Heart right ventricle (tissue), 16 donors: ENCODE measurements at regions not wholly inside any gene's neighbourhood (a gene's known extent, or its start where the extent isn't known, plus 50 kb on each side); places are given as distances from the start of the nearest gene placed in this dataset.

Source experiments
- ATAC-seq, 8 donors: fragments of 200-7000 bp; cut with Tn5 transposase; one replicate each; pipeline ENCODE4 v1.9.1; 2020; ENCODE audit warnings: mild to moderate bottlenecking in 8 of 8, moderate library complexity in 8 of 8, moderate number of reproducible peaks in 1 of 8
- DNase-seq, 2 donors: peaks; one replicate each; pipeline ENCODE4 v3.0.0-alpha.2; 2020
- H3K27ac ChIP-seq, 10 donors: fragments of 200-600 bp; sonication (generic) in 2 of 10; one replicate each; pipeline versions ENCODE4 v1.5.0 to v1.8.0; 2020 to 2022; ENCODE audit warnings: mild to moderate bottlenecking in 3 of 10
- H3K27me3 ChIP-seq, 7 donors: fragments of 200-600 bp; one replicate each; pipeline ENCODE4 v1.8.0; 2021 to 2022; ENCODE audit warnings: mild to moderate bottlenecking in 2 of 7
- H3K36me3 ChIP-seq, 9 donors: fragments of 200-600 bp; sonication (generic) in 1 of 9; one replicate each; pipeline versions ENCODE4 v1.5.0 to v1.8.0; 2020 to 2022; ENCODE audit warnings: mild to moderate bottlenecking in 2 of 9
- H3K4me1 ChIP-seq, 9 donors: fragments of 200-600 bp; sonication (generic) in 1 of 9; one replicate each; pipeline versions ENCODE4 v1.5.0 to v1.8.0; 2020 to 2022; ENCODE audit warnings: mild to moderate bottlenecking in 4 of 9
- H3K4me3 ChIP-seq, 10 donors: fragments of 200-600 bp; sonication (generic) in 2 of 10; one replicate each; pipeline versions ENCODE4 v1.5.0 to v1.8.0; 2020 to 2022; ENCODE audit warnings: mild to moderate bottlenecking in 7 of 10, moderate library complexity in 2 of 10
- H3K9me3 ChIP-seq, 11 donors: fragments of 200-600 bp in 10 of 11; sonication (generic) in 2 of 11; one replicate each; pipeline versions ENCODE4 v1.5.0 to v1.8.0; 2013 to 2022; ENCODE audit warnings: mild to moderate bottlenecking in 2 of 11, control low read depth in 1 of 11, moderate library complexity in 1 of 11
- WGBS, 2 donors: extraction: QIAGEN DNeasy Blood & Tissue Kit; methylation state at CpG; one replicate each; pipeline ENCODE4 v1.1.7; 2013; ENCODE audit warnings: inconsistent platforms in 1 of 2; 5-methylcytosine and 5-hydroxymethylcytosine counted together
- intact Hi-C, 10 donors: fragments of 100-400 bp; cut with DNase I; formaldehyde crosslinking; loops; one replicate each; pipeline versions ENCODE4 v1.11.1 to v1.14.2; 2022
- TF ChIP-seq, protein P1 (sequence below), 9 donors: fragments of 200-600 bp; sonication (generic) in 2 of 9; IDR thresholded peaks; one replicate each; pipeline versions ENCODE4 v1.5.0 to v1.8.0; 2021 to 2022; ENCODE audit warnings: antibody characterized with exemption in 9 of 9, mild to moderate bottlenecking in 5 of 9, moderate library complexity in 1 of 9
- donor health status: Arrhythmogenic right ventricular cardiomyopathy.
- donor health status: ischemic (EF 13 %, LVEDD 7.1; RV severe dilation, severe dysfunction).
- donor health status: healthy with polysubstance abuse.
- donor health status: DM: no; HTN: yes; CAD: no.
- donor health status: DM: no; HTN: no; CAD: no.
- donor health status: ischemic (EF 25% LVEDD 6.9; RV normal size, moderate dysfunction).
- donor health status: ischemic (EF 25% LVEDD 5.7; RV mildly dilated, moderate dysfunction).
- donor health status: healthy.
- donor health status: DM: yes; HTN: yes; CAD: no.
- donor health status: Ischemic cardiomyopathy.
- donor health status: ischemic (EF 35%, LVEDD 5.7; RV mildly dilated, moderate dysfunction).
- donor health status: nonischemic (EF 11% LVEDD 7.7; RV severe dilation, severe dysfunction).
- donor health status: DM: yes; HTN: yes; CAD: no.
- donor health status: PGD.
- donor health status: ischemic (EF 29% LVEDD 5.4; RV normal size, mild dysfunction).
- donor health status: nonischemic (EF 23%, LVEDD 6.1; RV moderate dilation, normal function).

DNA sequence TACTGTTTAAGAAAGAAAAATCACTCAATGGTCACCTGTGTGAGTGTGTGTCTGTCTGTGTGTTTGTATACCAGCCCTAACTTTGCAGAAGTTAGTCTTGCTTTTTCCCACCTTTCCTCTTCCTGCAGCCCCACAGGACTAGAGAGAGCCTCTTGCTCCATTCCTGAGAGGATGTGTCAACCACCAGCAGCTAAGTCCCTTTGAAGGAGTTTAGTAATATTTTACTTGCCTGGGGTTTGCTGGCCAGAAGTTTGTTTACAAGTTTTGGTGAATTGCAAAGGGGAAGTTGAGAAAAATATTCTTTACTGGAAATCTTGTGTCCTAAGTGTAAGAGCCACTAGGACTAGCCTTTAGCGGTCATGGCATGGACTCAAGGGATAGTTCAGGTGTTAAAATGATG lies 316.2 kb downstream of the BRINP1 start:
- H3K9me3 ChIP-seq: no peaks in the 10 kb centered on the region
- H3K36me3 ChIP-seq: no peaks in the 10 kb centered on the region
- peak overlapping the region in 1 of 10 donors; percentile 33 for H3K4me3 ChIP-seq
- TF ChIP-seq, protein P1, sequence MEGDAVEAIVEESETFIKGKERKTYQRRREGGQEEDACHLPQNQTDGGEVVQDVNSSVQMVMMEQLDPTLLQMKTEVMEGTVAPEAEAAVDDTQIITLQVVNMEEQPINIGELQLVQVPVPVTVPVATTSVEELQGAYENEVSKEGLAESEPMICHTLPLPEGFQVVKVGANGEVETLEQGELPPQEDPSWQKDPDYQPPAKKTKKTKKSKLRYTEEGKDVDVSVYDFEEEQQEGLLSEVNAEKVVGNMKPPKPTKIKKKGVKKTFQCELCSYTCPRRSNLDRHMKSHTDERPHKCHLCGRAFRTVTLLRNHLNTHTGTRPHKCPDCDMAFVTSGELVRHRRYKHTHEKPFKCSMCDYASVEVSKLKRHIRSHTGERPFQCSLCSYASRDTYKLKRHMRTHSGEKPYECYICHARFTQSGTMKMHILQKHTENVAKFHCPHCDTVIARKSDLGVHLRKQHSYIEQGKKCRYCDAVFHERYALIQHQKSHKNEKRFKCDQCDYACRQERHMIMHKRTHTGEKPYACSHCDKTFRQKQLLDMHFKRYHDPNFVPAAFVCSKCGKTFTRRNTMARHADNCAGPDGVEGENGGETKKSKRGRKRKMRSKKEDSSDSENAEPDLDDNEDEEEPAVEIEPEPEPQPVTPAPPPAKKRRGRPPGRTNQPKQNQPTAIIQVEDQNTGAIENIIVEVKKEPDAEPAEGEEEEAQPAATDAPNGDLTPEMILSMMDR (IDR thresholded peaks at IDR 0.05): no peak
- peaks cover 0 to 20% (median 0%) of the 10 kb centered on the region in 9 donors for H3K4me1 ChIP-seq
- H3K27ac ChIP-seq: peak overlapping the region in 7 of 10 donors; percentile 54 to 88 (median 78)
- ATAC-seq (peak in 4 of 8 donors; percentile 27 to 59 (median 40)), DNase-seq (no peak)
- 88 to 97% methylated on average over 1 of the region's 1 CpG for WGBS, 2 donors
- H3K27me3 ChIP-seq: no peaks in the 10 kb centered on the region
- intact Hi-C loops: loop anchor here in 1 of 10 donors (10.0 kb wide), 1 partner anchor 1522 kb away; no protein-coding TSS in a partner anchor

DNA sequence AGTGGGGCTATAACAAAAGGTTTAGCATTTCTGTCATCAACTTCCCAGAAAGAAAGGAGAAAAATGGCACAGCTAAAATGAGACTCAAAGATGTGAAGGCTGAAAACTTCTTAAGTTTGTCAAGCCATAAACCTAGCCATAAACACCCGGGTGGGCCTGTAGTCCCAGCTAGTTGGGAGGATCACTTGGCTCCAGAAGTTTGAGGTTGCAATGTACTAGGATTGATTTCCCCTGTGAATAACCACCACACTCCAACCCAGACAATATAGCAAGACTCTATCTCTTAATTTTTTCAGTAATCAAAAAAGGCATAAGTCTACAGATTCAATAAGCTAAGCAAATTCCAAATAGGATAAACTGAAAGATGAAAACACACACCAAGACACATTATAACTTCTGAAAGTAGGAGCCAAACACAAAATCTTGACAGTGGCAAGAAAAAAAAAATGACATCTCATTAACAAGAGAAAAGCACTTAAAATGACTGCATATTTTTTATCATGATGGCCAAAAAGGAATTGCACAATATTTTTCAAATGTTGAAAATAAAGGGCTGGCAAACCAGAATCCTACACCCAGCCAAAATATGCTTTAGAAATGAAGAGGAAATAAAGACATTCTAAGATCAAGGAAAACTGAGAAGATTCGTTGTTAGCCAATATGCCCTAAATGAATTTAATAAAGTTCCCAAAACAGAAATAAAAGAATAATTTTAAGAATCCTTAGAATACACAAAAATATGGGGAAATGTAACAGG lies 308.4 kb downstream of the BRINP1 start:
- Histone ChIP-seq H3K27me3 (no peaks in the 10 kb centered on the region), H3K27ac (no peak overlapping the region), H3K4me3 (no peak overlapping the region), H3K9me3 (no peaks in the 10 kb centered on the region), H3K4me1 (no peaks in the 10 kb centered on the region), H3K36me3 (no peaks in the 10 kb centered on the region)
- TF ChIP-seq, protein P1 (IDR thresholded peaks at IDR 0.05): no peak
- ATAC-seq (no peak), DNase-seq (no peak)
- intact Hi-C loops: no loop called here
- WGBS, 2 donors: 77 to 78% methylated on average over 2 of the region's 2 CpGs

DNA sequence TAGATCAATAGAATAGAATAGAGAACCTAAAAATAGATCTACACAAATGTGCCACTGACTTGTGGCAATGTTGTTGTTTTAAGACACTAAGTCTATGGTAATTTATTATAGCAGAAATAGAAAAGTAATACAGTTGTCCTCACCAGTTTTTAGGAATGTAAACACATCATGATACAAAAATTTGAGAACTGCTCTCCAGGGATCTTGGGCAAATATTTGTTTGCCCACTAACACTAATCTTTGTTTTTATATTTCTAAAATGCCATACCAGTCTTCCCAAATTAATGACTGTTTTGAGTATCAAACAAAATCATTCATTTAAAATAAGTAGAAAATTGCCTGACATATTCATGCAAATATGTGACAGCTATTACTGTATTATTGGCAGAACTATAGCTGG lies 297.6 kb downstream of the BRINP1 start:
- no peak overlapping the region for H3K4me3 ChIP-seq
- H3K4me1 ChIP-seq: no peaks in the 10 kb centered on the region
- no peak for ATAC-seq
- no peaks in the 10 kb centered on the region for H3K27me3 ChIP-seq
- no peak for DNase-seq
- TF ChIP-seq, protein P1 (IDR thresholded peaks at IDR 0.05): no peak
- H3K36me3 ChIP-seq: no peaks in the 10 kb centered on the region
- no peak overlapping the region for H3K27ac ChIP-seq
- intact Hi-C loops: loop anchor here in 1 of 10 donors (10.0 kb wide), 1 partner anchor 183 kb away; no protein-coding TSS in a partner anchor
- peaks cover 0 to 3% (median 0%) of the 10 kb centered on the region in 11 donors for H3K9me3 ChIP-seq

DNA sequence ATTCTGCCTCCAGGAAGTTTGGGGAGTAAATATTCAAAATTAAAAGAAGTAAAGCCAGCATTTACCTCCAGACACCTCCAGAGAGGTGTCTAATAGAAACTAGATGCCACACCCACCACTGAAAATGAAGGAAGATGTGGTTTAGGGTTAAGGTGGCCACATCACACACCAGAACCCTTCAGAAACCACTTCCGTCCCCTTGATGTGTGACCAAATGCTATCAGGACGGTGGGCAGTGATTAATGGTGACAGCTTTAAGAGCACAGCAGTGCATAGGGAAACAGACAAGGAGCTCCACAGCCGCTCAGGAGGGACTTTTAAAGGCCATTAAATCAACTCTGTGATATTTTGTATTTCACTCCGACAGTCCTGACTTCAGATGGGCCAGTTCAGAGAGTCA lies 295.2 kb downstream of the BRINP1 start:
- Histone ChIP-seq H3K27me3 (no peaks in the 10 kb centered on the region), H3K36me3 (no peaks in the 10 kb centered on the region), H3K4me1 (no peaks in the 10 kb centered on the region), H3K9me3 (no peaks in the 10 kb centered on the region), H3K27ac (no peak overlapping the region), H3K4me3 (no peak overlapping the region)
- WGBS, 2 donors: 34 to 41% methylated on average over 4 of the region's 4 CpGs
- TF ChIP-seq, protein P1 (IDR thresholded peaks at IDR 0.05): no peak
- no peak for DNase-seq
- intact Hi-C loops: loop anchor here in 1 of 10 donors (10.0 kb wide), 1 partner anchor 181 kb away; no protein-coding TSS in a partner anchor
- ATAC-seq: no peak
